HL-60 (cell line): ENCODE measurements at regions not wholly inside any gene's neighbourhood (a gene's known extent, or its start where the extent isn't known, plus 50 kb on each side); places are given as distances from the start of the nearest gene placed in this dataset.
A peak's percentile ranks its signal among the peaks of the same experiment; 100 is the strongest.

Experiments used
- DNase-seq, 2 experiments: peaks; one replicate each; pipeline ENCODE4 v3.0.0-alpha.2; 2010 to 2020; ENCODE audit warnings: low read depth in 1 of 2, low spot score in 1 of 2
- H3K27ac ChIP-seq: fragments of 250-450 bp; sonication (Bioruptor Pico); replicated peaks from 2 replicates; pipeline ENCODE4 v1.5.1; 2020; ENCODE audit warnings: mild to moderate bottlenecking, moderate library complexity
- H3K27me3 ChIP-seq: fragments of 250-450 bp; sonication (Bioruptor Pico); 2 replicates; pipeline ENCODE4 v1.5.1; 2021; ENCODE audit warnings: mild to moderate bottlenecking, moderate library complexity; ENCODE audit not compliant: insufficient read depth, poor library complexity, severe bottlenecking
- H3K4me3 ChIP-seq: replicated peaks from 2 replicates; pipeline ENCODE4 v1.5.1; 2011; ENCODE audit warnings: mild to moderate bottlenecking, control low read depth, low read length; ENCODE audit not compliant: insufficient read depth
- CTCF ChIP-seq: IDR thresholded peaks from one replicate; pipeline ENCODE4 v1.5.1; 2011; ENCODE audit warnings: low read length, control low read depth, inconsistent platforms; ENCODE audit not compliant: insufficient read depth
- GABPA ChIP-seq: IDR thresholded peaks from 2 replicates; pipeline ENCODE4 v1.6.1; 2012; ENCODE audit warnings: low read depth
- POLR2AphosphoS5 ChIP-seq: IDR thresholded peaks from 2 replicates; pipeline ENCODE4 v1.6.1; 2012; ENCODE audit warnings: low read depth
- REST ChIP-seq: IDR thresholded peaks from 2 replicates; pipeline ENCODE4 v1.6.1; 2012; ENCODE audit warnings: low read depth; ENCODE audit not compliant: insufficient replicate concordance
- SPI1 ChIP-seq: IDR thresholded peaks from 2 replicates; pipeline ENCODE4 v1.6.1; 2012; ENCODE audit warnings: low read depth, mild to moderate bottlenecking, borderline replicate concordance

DNA sequence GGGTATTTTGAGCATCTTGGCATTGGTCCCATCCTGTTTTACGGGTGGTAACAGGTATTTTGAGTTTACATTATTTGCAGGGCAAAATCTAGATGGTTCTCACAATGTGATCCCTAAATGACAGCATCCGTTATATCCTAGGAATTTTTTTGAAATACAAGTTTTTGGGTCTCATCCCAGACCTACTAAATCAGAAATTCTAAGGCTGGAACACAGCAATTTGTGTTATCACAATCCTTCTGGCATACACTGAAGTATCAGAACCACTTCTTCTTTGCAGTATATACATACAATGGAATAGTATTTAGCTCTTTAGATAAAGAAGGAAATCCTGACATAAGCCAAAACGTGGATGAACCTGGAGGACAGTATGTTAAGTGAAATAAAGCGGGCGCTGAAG is 104.1 kb upstream of the LSM6 start:
- DNase-seq, result no peak
- Histone ChIP-seq H3K4me3 (no peak overlapping the region), H3K27ac (no peak overlapping the region), H3K27me3 (no peaks in the 10 kb centered on the region)
- TF ChIP-seq POLR2AphosphoS5 (no peak), GABPA (no peak), CTCF (no peak), REST (no peak)

DNA sequence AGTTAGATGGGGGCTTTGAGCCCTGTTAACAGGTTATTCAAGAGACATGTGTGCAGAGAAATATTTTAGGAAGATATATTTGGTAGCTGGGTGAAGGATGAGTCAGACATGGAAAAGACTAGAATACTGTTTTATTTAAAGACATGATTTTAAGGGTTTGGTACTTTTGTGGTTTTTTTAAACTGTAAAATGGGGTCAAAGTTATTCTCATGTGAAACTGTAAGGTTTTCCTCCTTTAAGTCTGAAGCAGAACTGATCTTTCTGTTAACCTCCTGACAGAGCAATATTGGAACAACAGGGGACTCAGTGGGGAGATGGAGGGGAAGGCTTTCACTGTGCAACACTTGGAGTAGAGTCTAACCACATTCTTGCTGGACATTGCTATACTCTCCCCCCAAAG is 112.4 kb upstream of the LSM6 start:
- Histone ChIP-seq H3K27me3 (no peaks in the 10 kb centered on the region), H3K27ac (no peak overlapping the region), H3K4me3 (no peak overlapping the region)
- TF ChIP-seq REST, result no peak
- TF ChIP-seq GABPA, result no peak
- TF ChIP-seq CTCF, result no peak
- TF ChIP-seq POLR2AphosphoS5, result no peak
- no peak for TF ChIP-seq SPI1
- no peak for DNase-seq

DNA sequence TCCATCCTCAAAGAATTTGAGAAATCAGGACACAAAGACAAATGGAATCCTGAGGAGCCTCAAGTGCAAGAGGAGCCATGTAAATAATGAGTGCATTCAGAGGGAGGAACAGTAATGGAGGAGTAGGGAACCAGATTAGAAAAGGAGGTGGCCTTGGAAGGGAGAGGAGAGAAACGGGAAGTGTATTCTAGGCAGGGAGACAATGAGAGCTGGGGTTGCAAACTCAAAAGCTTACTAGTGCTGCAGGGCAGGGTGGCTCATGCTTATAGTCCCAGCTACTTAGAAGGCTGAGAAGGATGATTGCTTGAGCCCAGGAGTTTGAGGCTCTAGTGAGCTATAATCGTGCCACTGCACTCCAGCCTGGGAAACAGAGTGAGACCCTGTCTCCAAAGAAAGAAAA is 113.2 kb upstream of the LSM6 start:
- H3K4me3 ChIP-seq, result no peak overlapping the region
- no peak overlapping the region for H3K27ac ChIP-seq
- no peak for TF ChIP-seq GABPA
- TF ChIP-seq SPI1, result peak; percentile 77
- no peaks in the 10 kb centered on the region for H3K27me3 ChIP-seq
- no peak for DNase-seq

GRCh38 chr4:146061610-146062334 is 113.7 kb upstream of the LSM6 start:
- Histone ChIP-seq H3K4me3 (no peak overlapping the region), H3K27ac (no peak overlapping the region), H3K27me3 (no peaks in the 10 kb centered on the region)
- TF ChIP-seq POLR2AphosphoS5 (no peak), SPI1 (no peak), REST (no peak), CTCF (no peak), GABPA (no peak)
- DNase-seq, result no peak
